ENCODE measurements at regions not wholly inside any gene's neighbourhood (a gene's known extent, or its start where the extent isn't known, plus 50 kb on each side); places are given as distances from the start of the nearest gene placed in this dataset.

GRCh38 chr20:39225978-39226377 lies 263.8 kb downstream of the DHX35 start:
- no peak for DNase-seq (ENCODE audit: low read depth in 4 of 4, low spot score in 2 of 4)

- no peak for DNase-seq (ENCODE audit: low read depth in 4 of 4, low spot score in 2 of 4)
These were observed 263.4 kb downstream of the DHX35 start for GRCh38 chr20:39225536-39225935.

- DNase-seq (ENCODE audit: low read depth in 4 of 4, low spot score in 2 of 4), result no peak
These were observed 260.0 kb downstream of the DHX35 start for GRCh38 chr20:39222101-39222500.

GRCh38 chr20:39216195-39216594 lies 254.1 kb downstream of the DHX35 start:
- no peak for DNase-seq (ENCODE audit: low read depth in 4 of 4, low spot score in 2 of 4)

- DNase-seq (ENCODE audit: low read depth in 4 of 4, low spot score in 2 of 4), result no peak
These were observed 252.7 kb downstream of the DHX35 start for GRCh38 chr20:39214828-39215227.

- DNase-seq (ENCODE audit: low read depth in 4 of 4, low spot score in 2 of 4), result no peak
These were observed 251.5 kb downstream of the DHX35 start for GRCh38 chr20:39213476-39214145.

GRCh38 chr20:39211060-39211748 lies 249.1 kb downstream of the DHX35 start:
- DNase-seq (ENCODE audit: low read depth in 4 of 4, low spot score in 2 of 4), result no peak

- peak in 2 of 4 donors; percentile 25 to 37 for DNase-seq (ENCODE audit: low read depth in 4 of 4, low spot score in 2 of 4)
These were observed 248.3 kb downstream of the DHX35 start for GRCh38 chr20:39210341-39211036.

GRCh38 chr20:39206899-39207564 lies 244.9 kb downstream of the DHX35 start:
- DNase-seq (ENCODE audit: low read depth in 4 of 4, low spot score in 2 of 4), result no peak

- DNase-seq (ENCODE audit: low read depth in 4 of 4, low spot score in 2 of 4), result peak in 1 of 4 donors; percentile 46
These were observed 233.5 kb downstream of the DHX35 start for GRCh38 chr20:39195582-39196021.

- DNase-seq (ENCODE audit: low read depth in 4 of 4, low spot score in 2 of 4), result no peak
These were observed 228.8 kb downstream of the DHX35 start for GRCh38 chr20:39190666-39191570.

GRCh38 chr20:39188266-39188765 lies 226.2 kb downstream of the DHX35 start:
- no peak for DNase-seq (ENCODE audit: low read depth in 4 of 4, low spot score in 2 of 4)

- no peak for DNase-seq (ENCODE audit: low read depth in 4 of 4, low spot score in 2 of 4)
These were observed 219.3 kb downstream of the DHX35 start for GRCh38 chr20:39181490-39181889.

- no peak for DNase-seq (ENCODE audit: low read depth in 4 of 4, low spot score in 2 of 4)
These were observed 214.3 kb downstream of the DHX35 start for GRCh38 chr20:39176457-39176856.

GRCh38 chr20:39170896-39171463 lies 208.8 kb downstream of the DHX35 start:
- DNase-seq (ENCODE audit: low read depth in 4 of 4, low spot score in 2 of 4), result no peak

- DNase-seq (ENCODE audit: low read depth in 4 of 4, low spot score in 2 of 4), result no peak
These were observed 203.0 kb downstream of the DHX35 start for GRCh38 chr20:39165099-39165498.

GRCh38 chr20:39164642-39165041 lies 202.5 kb downstream of the DHX35 start:
- DNase-seq (ENCODE audit: low read depth in 4 of 4, low spot score in 2 of 4), result no peak

- no peak for DNase-seq (ENCODE audit: low read depth in 4 of 4, low spot score in 2 of 4)
These were observed 201.8 kb downstream of the DHX35 start for GRCh38 chr20:39163993-39164392.

GRCh38 chr20:39161900-39162299 lies 199.8 kb downstream of the DHX35 start:
- DNase-seq (ENCODE audit: low read depth in 4 of 4, low spot score in 2 of 4), result no peak

GRCh38 chr20:39155971-39156370 lies 193.8 kb downstream of the DHX35 start:
- DNase-seq (ENCODE audit: low read depth in 4 of 4, low spot score in 2 of 4), result no peak

Measured in left renal cortex interstitium (tissue), 4 donors.